Coronary artery (tissue), 2 donors: ENCODE measurements at regions not wholly inside any gene's neighbourhood (a gene's known extent, or its start where the extent isn't known, plus 50 kb on each side); places are given as distances from the start of the nearest gene placed in this dataset.

Experiments
- DNase-seq: peaks from one replicate; pipeline ENCODE4 v3.0.0-alpha.2; 2017; ENCODE audit warnings: low spot score
- H3K27ac ChIP-seq, 2 donors: fragments of 200-600 bp; sonication (generic); one replicate each; pipeline ENCODE4 v1.5.1; 2016 to 2019
- H3K4me3 ChIP-seq: fragments of 200-600 bp; sonication (generic); 2 replicates; pipeline ENCODE4 v1.5.1; 2016; ENCODE audit warnings: mild to moderate bottlenecking, moderate library complexity
- TF ChIP-seq, protein P1 (sequence below): fragments of 200-600 bp; sonication (generic); IDR thresholded peaks from one replicate; pipeline ENCODE4 v1.5.1; 2019; ENCODE audit warnings: antibody characterized with exemption

DNA sequence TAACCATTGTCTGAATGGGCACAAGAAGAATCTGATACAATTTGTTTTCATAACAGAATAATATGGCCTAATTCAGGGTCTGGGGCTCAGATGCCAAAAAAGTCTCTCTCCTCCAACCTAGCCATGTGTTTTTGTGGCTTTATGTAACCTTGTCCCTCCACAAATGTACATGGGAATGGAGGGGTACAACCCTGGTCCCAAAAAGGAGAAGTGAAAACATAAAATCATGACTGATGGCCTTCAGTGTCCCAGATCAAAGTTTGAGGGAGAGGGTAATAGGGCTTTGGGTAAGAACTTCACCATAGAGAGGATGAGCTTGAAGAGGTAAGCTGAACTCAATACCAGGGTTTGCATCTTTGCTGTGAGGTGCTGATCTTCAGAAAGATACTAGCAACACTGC lies 136.3 kb upstream of the BACH2 start:
- DNase-seq: no peak
- Histone ChIP-seq H3K27ac (no peak overlapping the region), H3K4me3 (no peak overlapping the region)
- TF ChIP-seq, protein P1, sequence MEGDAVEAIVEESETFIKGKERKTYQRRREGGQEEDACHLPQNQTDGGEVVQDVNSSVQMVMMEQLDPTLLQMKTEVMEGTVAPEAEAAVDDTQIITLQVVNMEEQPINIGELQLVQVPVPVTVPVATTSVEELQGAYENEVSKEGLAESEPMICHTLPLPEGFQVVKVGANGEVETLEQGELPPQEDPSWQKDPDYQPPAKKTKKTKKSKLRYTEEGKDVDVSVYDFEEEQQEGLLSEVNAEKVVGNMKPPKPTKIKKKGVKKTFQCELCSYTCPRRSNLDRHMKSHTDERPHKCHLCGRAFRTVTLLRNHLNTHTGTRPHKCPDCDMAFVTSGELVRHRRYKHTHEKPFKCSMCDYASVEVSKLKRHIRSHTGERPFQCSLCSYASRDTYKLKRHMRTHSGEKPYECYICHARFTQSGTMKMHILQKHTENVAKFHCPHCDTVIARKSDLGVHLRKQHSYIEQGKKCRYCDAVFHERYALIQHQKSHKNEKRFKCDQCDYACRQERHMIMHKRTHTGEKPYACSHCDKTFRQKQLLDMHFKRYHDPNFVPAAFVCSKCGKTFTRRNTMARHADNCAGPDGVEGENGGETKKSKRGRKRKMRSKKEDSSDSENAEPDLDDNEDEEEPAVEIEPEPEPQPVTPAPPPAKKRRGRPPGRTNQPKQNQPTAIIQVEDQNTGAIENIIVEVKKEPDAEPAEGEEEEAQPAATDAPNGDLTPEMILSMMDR: no peak

- DNase-seq: no peak
- no peak overlapping the region for H3K27ac ChIP-seq
- TF ChIP-seq, protein P1: no peak
- H3K4me3 ChIP-seq: no peak overlapping the region
Observed at GRCh38 chr6:90432041-90432775, 135.6 kb upstream of the BACH2 start.

- Histone ChIP-seq H3K4me3 (no peak overlapping the region), H3K27ac (no peak overlapping the region)
- DNase-seq: no peak
- TF ChIP-seq, protein P1: no peak
Observed at GRCh38 chr6:90431576-90431975, 134.9 kb upstream of the BACH2 start.

- TF ChIP-seq, protein P1: no peak
- no peak for DNase-seq
- Histone ChIP-seq H3K4me3 (no peak overlapping the region), H3K27ac (no peak overlapping the region)
Observed at GRCh38 chr6:90429713-90430112, 133.1 kb upstream of the BACH2 start.

GRCh38 chr6:90428514-90428913 lies 131.9 kb upstream of the BACH2 start:
- Histone ChIP-seq H3K27ac (no peak overlapping the region), H3K4me3 (no peak overlapping the region)
- DNase-seq: no peak
- TF ChIP-seq, protein P1: no peak

DNA sequence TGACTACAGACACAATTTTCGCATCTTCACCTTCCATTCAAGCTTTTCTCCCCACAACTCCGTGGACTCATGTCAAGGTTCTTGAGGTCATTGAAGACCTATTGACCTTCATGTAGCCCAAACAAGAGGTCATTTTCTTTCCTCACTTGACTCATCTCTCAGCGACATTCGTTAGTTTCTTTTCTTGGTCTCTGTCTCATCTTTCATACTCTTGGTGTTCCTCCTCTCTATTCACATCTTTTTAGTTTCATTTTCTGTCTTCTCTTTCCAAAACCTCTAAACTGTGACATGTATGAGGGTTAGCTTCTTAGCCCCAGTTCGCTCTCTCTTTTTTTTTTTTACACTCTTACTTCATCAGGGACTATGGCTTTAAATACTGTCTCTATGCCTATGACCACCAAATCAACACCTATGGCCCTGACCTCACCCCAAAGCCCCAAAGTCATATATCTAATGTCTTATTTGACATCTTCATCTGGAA lies 128.6 kb upstream of the BACH2 start:
- DNase-seq: no peak
- no peak overlapping the region for H3K4me3 ChIP-seq
- TF ChIP-seq, protein P1: no peak
- no peak overlapping the region for H3K27ac ChIP-seq

GRCh38 chr6:90424580-90424979 lies 127.9 kb upstream of the BACH2 start:
- no peak for DNase-seq
- TF ChIP-seq, protein P1: no peak
- Histone ChIP-seq H3K27ac (no peak overlapping the region), H3K4me3 (no peak overlapping the region)
